Right kidney (tissue), 1 donor: ENCODE measurements at regions not wholly inside any gene's neighbourhood (a gene's known extent, or its start where the extent isn't known, plus 50 kb on each side); places are given as distances from the start of the nearest gene placed in this dataset.
"Not testable (repeated sequence)": the region's sequence is repeated elsewhere in the genome, so short reads cannot be mapped to it uniquely, and the experiment has no call there.

Source experiments
- DNase-seq: peaks from one replicate; pipeline ENCODE4 v3.0.0-alpha.2; 2016

DNA sequence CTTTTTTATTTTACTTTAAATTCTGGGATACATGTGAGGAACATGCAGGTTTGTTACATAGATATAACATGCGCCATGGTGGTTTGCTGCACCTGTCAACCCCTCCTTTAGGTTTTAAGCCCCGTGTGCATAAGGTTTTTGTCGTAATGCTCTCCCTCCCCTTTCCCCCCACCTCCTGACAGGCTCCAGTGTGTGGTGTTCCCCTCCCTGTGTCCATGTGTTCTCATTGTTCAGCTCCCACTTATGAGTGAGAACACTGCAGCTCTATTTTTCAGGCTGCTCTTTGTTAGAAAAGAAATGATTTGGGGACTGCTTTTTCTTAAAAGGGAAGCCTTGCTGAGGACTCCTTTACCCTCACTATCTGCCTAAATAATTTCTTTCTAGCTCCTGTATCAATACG lies 430.2 kb upstream of the TMEM132C start:
- not testable (repeated sequence) for DNase-seq

GRCh38 chr12:127857661-127858060 lies 409.3 kb upstream of the TMEM132C start:
- no peak for DNase-seq

GRCh38 chr12:127860536-127860935 lies 406.4 kb upstream of the TMEM132C start:
- no peak for DNase-seq

- no peak for DNase-seq
These were observed 405.6 kb upstream of the TMEM132C start for GRCh38 chr12:127861406-127861805.

- DNase-seq = no peak
These were observed 393.7 kb upstream of the TMEM132C start for GRCh38 chr12:127873306-127873705.

DNA sequence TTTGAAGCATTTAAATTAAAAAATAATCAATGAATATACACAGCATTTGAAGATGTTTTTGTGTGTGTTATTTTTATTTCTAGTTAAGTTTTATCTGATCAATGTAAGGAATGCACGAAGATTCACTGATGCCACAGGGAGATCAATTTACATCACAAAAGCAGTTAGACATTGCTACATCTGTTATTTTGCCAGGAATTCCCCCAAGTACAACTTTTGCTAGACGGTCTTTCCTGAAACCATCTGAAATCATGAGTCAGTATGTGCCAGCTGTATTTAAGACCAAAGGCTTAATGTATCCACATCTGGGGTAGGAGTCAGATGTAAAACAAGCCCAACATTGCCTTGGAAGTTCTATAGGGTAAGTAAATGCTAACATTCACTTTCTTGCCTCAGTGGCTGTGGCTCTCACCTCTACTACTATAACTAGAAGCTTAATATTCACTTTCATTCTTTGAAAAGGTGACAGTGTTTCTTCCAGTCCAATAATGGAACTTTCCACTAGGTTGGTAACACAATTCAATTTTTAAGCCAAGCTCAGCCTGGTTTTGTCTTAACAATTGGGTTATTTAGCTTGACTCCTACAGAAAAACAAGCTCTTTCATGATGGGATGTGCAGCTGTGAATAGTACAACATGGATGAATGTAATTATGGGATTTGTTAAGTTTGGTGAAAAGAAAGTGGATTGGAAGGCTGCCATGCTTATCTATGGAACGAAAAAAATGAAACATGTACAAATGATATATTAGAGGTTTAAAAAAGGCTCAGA lies 385.4 kb upstream of the TMEM132C start:
- no peak for DNase-seq

DNA sequence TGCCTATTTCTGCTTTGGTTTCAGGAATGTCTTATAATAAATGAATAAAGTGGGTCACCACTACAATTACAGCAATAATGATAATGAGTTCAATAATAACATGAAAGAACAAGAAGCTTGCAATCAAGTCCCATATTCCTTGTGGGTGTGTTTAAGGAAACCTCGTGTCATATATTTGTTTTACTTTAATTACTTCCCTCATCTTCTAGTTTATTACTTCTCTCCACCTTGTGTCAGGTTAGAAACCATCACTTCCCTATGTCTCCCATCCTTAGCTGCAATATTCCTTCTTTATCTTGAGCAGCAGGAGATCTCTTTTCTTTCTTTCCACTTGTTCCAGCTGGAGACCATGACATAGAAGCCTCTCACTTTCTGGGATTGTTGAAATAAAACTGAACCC lies 384.0 kb upstream of the TMEM132C start:
- DNase-seq = no peak

GRCh38 chr12:127885954-127886750 lies 380.8 kb upstream of the TMEM132C start:
- no peak for DNase-seq

DNA sequence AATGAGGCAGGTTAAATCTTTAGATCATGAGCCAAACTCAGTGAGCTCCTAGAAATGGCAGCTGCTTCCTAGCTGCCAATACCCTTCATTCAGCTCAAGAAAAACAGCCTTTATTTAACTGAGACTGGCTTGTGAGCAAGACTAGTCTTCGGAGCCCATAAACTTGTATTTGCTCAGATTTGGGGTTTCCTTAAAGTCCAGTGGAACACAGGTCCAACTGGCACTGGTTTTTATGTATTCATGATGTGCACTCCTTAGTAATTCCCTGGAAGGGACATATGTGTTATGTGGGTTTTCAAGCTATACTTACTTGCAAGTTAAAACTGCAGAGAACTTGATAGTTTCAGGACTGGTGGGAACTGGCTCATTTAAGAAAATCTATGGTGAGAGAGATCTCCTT lies 380.1 kb upstream of the TMEM132C start:
- DNase-seq = no peak

DNA sequence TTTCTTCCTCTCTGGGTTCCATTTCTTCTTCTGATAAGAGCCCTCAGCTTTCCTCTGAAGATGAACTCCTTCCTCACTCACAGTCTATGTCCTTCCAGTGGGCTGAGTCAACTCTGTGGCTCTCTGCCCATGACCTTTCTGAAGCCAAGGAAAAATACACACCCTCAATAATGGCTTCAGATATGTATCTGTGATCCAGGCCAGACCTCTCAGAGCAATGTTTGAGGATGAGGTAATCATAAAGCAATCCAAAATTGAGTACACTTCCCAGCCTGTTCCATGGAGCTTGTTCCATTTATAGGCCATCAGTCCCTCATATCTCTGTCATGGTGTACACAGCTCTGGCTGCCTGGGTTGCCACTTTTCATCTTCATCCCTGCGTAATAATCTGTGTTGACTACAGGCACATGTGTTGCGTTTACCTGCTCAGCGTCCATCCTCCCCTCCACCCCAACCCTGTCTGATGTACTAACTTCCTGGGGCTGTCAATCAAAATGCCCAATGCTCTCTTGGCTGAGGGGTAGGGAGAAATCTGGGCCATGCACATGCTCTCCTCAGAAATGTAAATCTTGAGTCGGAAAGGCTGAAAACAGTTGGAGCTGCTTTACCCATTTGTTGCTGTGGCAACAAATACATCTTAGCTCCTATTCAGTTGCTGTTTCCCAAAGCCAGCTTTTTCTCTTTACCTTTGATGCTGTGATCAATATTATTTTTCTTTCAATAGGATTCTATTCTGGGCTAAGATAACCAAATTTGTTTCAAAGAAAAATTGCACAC lies 377.8 kb upstream of the TMEM132C start:
- no peak for DNase-seq

GRCh38 chr12:127893895-127894609 lies 372.9 kb upstream of the TMEM132C start:
- no peak for DNase-seq

GRCh38 chr12:127896661-127897060 lies 370.3 kb upstream of the TMEM132C start:
- DNase-seq = no peak

DNA sequence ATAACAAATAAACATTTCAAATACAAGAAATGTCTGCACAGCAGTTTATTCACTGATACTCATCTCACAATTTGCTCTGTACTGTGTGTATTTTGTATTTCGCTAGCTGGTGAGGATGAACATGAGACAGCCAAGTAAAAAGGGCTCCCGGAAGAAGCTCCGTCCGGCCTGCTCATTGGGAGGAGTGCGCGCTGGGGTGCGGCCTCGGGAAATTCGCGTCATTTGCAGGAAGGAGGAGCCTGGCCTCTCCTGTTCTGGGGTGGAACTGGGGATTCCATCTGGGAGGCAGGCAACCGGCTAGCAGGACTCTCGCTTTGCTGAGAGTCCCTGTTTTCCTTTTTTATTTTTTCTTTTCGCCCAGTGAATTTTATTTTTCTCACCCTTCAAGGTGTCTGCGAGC lies 368.4 kb upstream of the TMEM132C start:
- no peak for DNase-seq

- DNase-seq = no peak
These were observed 367.0 kb upstream of the TMEM132C start for GRCh38 chr12:127899971-127900370.

DNA sequence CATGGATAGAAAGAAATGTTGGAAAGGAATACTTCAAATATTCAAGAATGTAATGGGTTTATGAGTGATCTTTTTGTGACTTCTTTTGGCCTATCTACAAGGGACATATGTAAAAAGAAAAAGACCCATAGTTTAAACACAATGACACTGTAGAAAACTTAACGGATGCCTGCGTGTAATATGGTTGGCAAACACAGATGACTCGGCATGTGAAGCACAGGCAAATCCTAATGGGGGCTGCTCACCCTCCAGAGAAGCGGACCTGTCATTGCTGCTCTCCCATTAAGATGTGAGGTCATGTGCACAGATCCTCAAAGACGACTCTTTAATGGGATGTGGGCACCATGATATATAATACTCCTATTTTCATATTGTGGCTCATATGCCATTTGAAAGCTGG lies 366.6 kb upstream of the TMEM132C start:
- no peak for DNase-seq

GRCh38 chr12:127903146-127903545 lies 363.8 kb upstream of the TMEM132C start:
- no peak for DNase-seq

- DNase-seq = no peak
These were observed 357.9 kb upstream of the TMEM132C start for GRCh38 chr12:127909041-127909440.

DNA sequence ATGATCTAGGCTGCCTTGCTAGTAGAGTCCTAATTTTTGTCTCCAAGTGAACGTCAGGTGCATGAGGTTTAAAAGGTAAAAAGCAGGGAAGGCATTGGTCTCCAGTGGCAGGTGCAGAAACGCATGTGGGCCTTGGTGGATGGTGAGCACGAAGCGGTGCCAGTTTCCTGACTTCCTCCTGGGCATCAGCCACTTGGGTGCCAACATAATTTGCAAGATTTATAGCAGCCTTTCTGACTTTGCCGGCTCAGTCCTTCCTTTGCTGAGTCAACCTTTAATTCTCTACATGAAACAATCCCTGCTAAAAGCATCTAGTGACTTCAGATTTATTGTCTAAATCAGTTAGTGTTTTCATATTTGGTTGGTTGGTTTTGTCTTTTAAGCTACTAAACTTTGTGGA lies 355.7 kb upstream of the TMEM132C start:
- no peak for DNase-seq

- DNase-seq = no peak
These were observed 354.8 kb upstream of the TMEM132C start for GRCh38 chr12:127912035-127912665.

DNA sequence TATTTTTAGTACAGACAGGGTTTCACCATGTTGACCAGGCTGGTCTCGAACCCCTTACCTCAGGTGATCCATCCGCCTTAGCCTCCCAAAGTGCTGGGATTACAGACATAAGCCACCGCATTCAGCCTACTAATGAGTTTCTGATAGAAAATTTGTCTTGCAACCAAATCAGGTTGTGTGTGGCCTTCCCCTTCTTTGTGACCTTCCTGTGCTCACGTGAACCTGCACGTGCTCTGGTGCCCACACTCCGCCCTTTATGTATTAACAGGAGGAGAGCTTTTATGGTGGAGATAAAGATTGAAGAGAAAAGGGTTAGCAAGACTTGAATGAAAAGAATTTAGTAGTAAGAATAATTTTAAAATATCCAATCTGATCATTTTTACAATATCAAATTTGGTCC lies 343.5 kb upstream of the TMEM132C start:
- no peak for DNase-seq

- DNase-seq = peak; percentile 6
These were observed 341.0 kb upstream of the TMEM132C start for GRCh38 chr12:127925971-127926370.

DNA sequence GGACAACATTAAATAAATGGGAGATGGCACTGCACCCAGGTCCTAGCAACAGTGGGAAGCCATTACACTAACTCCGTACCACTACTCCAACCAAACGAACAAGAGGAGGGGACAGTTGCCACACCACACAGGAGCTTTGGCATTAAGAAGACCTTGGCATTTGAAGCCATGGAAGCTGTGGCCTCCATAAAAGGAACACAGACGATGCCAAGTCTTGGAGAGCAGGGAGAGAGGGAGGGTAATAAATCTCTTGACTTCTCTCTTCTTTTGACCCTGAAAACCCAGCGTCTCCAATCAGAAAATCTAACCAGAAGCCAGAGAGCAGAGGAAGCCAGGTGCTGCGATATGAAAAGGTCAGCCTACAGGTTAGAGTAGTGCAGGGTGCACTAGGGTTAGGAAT lies 338.8 kb upstream of the TMEM132C start:
- no peak for DNase-seq
